ENCODE measurements at regions not wholly inside any gene's neighbourhood (a gene's known extent, or its start where the extent isn't known, plus 50 kb on each side); places are given as distances from the start of the nearest gene placed in this dataset.
"Not testable (repeated sequence)": the region's sequence is repeated elsewhere in the genome, so short reads cannot be mapped to it uniquely, and the experiment has no call there.

GRCh38 chr18:29361843-29362242, 1184.9 kb upstream of the CDH2 start:
- H3K27ac ChIP-seq (ENCODE audit: low read depth, low read length) = no peak overlapping the region
- H3K27me3 ChIP-seq (ENCODE audit: control insufficient read depth, insufficient read depth, low read length) = no peaks in the 10 kb centered on the region
- no peak overlapping the region for H3K4me3 ChIP-seq (ENCODE audit: low read length)
- no peaks in the 10 kb centered on the region for H3K4me1 ChIP-seq (ENCODE audit: control insufficient read depth, insufficient read depth, low read length)
- no peak overlapping the region for H3K9ac ChIP-seq (ENCODE audit: low read length)
- no peaks in the 10 kb centered on the region for H3K36me3 ChIP-seq (ENCODE audit: control insufficient read depth, insufficient read depth, low read length)

- not testable (repeated sequence) for H3K4me1 ChIP-seq (ENCODE audit: control insufficient read depth, insufficient read depth, low read length); H3K9ac ChIP-seq (ENCODE audit: low read length); H3K36me3 ChIP-seq (ENCODE audit: control insufficient read depth, insufficient read depth, low read length); H3K4me3 ChIP-seq (ENCODE audit: low read length); H3K27ac ChIP-seq (ENCODE audit: low read depth, low read length); H3K27me3 ChIP-seq (ENCODE audit: control insufficient read depth, insufficient read depth, low read length)
Observed at GRCh38 chr18:29360659-29361058, 1183.7 kb upstream of the CDH2 start.

- not testable (repeated sequence) for H3K4me3 ChIP-seq (ENCODE audit: low read length); H3K27ac ChIP-seq (ENCODE audit: low read depth, low read length); H3K27me3 ChIP-seq (ENCODE audit: control insufficient read depth, insufficient read depth, low read length); H3K4me1 ChIP-seq (ENCODE audit: control insufficient read depth, insufficient read depth, low read length); H3K36me3 ChIP-seq (ENCODE audit: control insufficient read depth, insufficient read depth, low read length); H3K9ac ChIP-seq (ENCODE audit: low read length)
Observed at GRCh38 chr18:29359222-29359621, 1182.3 kb upstream of the CDH2 start.

GRCh38 chr18:29351171-29351570, 1174.2 kb upstream of the CDH2 start:
- Histone ChIP-seq H3K4me3 (ENCODE audit: low read length) (no peak overlapping the region), H3K27me3 (ENCODE audit: control insufficient read depth, insufficient read depth, low read length) (no peaks in the 10 kb centered on the region), H3K27ac (ENCODE audit: low read depth, low read length) (no peak overlapping the region), H3K9ac (ENCODE audit: low read length) (no peak overlapping the region), H3K4me1 (ENCODE audit: control insufficient read depth, insufficient read depth, low read length) (no peaks in the 10 kb centered on the region), H3K36me3 (ENCODE audit: control insufficient read depth, insufficient read depth, low read length) (no peaks in the 10 kb centered on the region)

GRCh38 chr18:29328932-29329331, 1152.0 kb upstream of the CDH2 start:
- Histone ChIP-seq H3K4me1 (ENCODE audit: control insufficient read depth, insufficient read depth, low read length) (no peaks in the 10 kb centered on the region), H3K4me3 (ENCODE audit: low read length) (no peak overlapping the region), H3K27me3 (ENCODE audit: control insufficient read depth, insufficient read depth, low read length) (no peaks in the 10 kb centered on the region), H3K36me3 (ENCODE audit: control insufficient read depth, insufficient read depth, low read length) (no peaks in the 10 kb centered on the region), H3K9ac (ENCODE audit: low read length) (no peak overlapping the region), H3K27ac (ENCODE audit: low read depth, low read length) (no peak overlapping the region)

- Histone ChIP-seq H3K27ac (ENCODE audit: low read depth, low read length) (no peak overlapping the region), H3K4me3 (ENCODE audit: low read length) (no peak overlapping the region), H3K36me3 (ENCODE audit: control insufficient read depth, insufficient read depth, low read length) (no peaks in the 10 kb centered on the region), H3K27me3 (ENCODE audit: control insufficient read depth, insufficient read depth, low read length) (no peaks in the 10 kb centered on the region), H3K9ac (ENCODE audit: low read length) (no peak overlapping the region), H3K4me1 (ENCODE audit: control insufficient read depth, insufficient read depth, low read length) (no peaks in the 10 kb centered on the region)
Observed at GRCh38 chr18:29326214-29326613, 1149.3 kb upstream of the CDH2 start.

GRCh38 chr18:29321561-29321960, 1144.6 kb upstream of the CDH2 start:
- H3K27ac ChIP-seq (ENCODE audit: low read depth, low read length) = no peak overlapping the region
- no peak overlapping the region for H3K9ac ChIP-seq (ENCODE audit: low read length)
- H3K27me3 ChIP-seq (ENCODE audit: control insufficient read depth, insufficient read depth, low read length) = no peaks in the 10 kb centered on the region
- H3K4me1 ChIP-seq (ENCODE audit: control insufficient read depth, insufficient read depth, low read length) = no peaks in the 10 kb centered on the region
- H3K36me3 ChIP-seq (ENCODE audit: control insufficient read depth, insufficient read depth, low read length) = no peaks in the 10 kb centered on the region
- H3K4me3 ChIP-seq (ENCODE audit: low read length) = no peak overlapping the region

GRCh38 chr18:29313312-29313711, 1136.4 kb upstream of the CDH2 start:
- Histone ChIP-seq H3K36me3 (ENCODE audit: control insufficient read depth, insufficient read depth, low read length) (no peaks in the 10 kb centered on the region), H3K27ac (ENCODE audit: low read depth, low read length) (no peak overlapping the region), H3K27me3 (ENCODE audit: control insufficient read depth, insufficient read depth, low read length) (no peaks in the 10 kb centered on the region), H3K4me1 (ENCODE audit: control insufficient read depth, insufficient read depth, low read length) (no peaks in the 10 kb centered on the region), H3K9ac (ENCODE audit: low read length) (no peak overlapping the region), H3K4me3 (ENCODE audit: low read length) (no peak overlapping the region)

GRCh38 chr18:29311580-29311979, 1134.7 kb upstream of the CDH2 start:
- Histone ChIP-seq H3K4me1 (ENCODE audit: control insufficient read depth, insufficient read depth, low read length) (no peaks in the 10 kb centered on the region), H3K4me3 (ENCODE audit: low read length) (no peak overlapping the region), H3K9ac (ENCODE audit: low read length) (no peak overlapping the region), H3K36me3 (ENCODE audit: control insufficient read depth, insufficient read depth, low read length) (no peaks in the 10 kb centered on the region), H3K27ac (ENCODE audit: low read depth, low read length) (no peak overlapping the region), H3K27me3 (ENCODE audit: control insufficient read depth, insufficient read depth, low read length) (no peaks in the 10 kb centered on the region)

- Histone ChIP-seq H3K9ac (ENCODE audit: low read length) (no peak overlapping the region), H3K4me3 (ENCODE audit: low read length) (no peak overlapping the region), H3K27ac (ENCODE audit: low read depth, low read length) (no peak overlapping the region), H3K27me3 (ENCODE audit: control insufficient read depth, insufficient read depth, low read length) (no peaks in the 10 kb centered on the region), H3K4me1 (ENCODE audit: control insufficient read depth, insufficient read depth, low read length) (no peaks in the 10 kb centered on the region), H3K36me3 (ENCODE audit: control insufficient read depth, insufficient read depth, low read length) (no peaks in the 10 kb centered on the region)
Observed at GRCh38 chr18:29309366-29309765, 1132.4 kb upstream of the CDH2 start.

- Histone ChIP-seq H3K4me3 (ENCODE audit: low read length) (no peak overlapping the region), H3K4me1 (ENCODE audit: control insufficient read depth, insufficient read depth, low read length) (no peaks in the 10 kb centered on the region), H3K9ac (ENCODE audit: low read length) (no peak overlapping the region), H3K27me3 (ENCODE audit: control insufficient read depth, insufficient read depth, low read length) (no peaks in the 10 kb centered on the region), H3K36me3 (ENCODE audit: control insufficient read depth, insufficient read depth, low read length) (no peaks in the 10 kb centered on the region), H3K27ac (ENCODE audit: low read depth, low read length) (no peak overlapping the region)
Observed at GRCh38 chr18:29307982-29308381, 1131.1 kb upstream of the CDH2 start.

GRCh38 chr18:29307231-29307630, 1130.3 kb upstream of the CDH2 start:
- no peak overlapping the region for H3K9ac ChIP-seq (ENCODE audit: low read length)
- no peaks in the 10 kb centered on the region for H3K27me3 ChIP-seq (ENCODE audit: control insufficient read depth, insufficient read depth, low read length)
- no peaks in the 10 kb centered on the region for H3K36me3 ChIP-seq (ENCODE audit: control insufficient read depth, insufficient read depth, low read length)
- no peaks in the 10 kb centered on the region for H3K4me1 ChIP-seq (ENCODE audit: control insufficient read depth, insufficient read depth, low read length)
- no peak overlapping the region for H3K4me3 ChIP-seq (ENCODE audit: low read length)
- no peak overlapping the region for H3K27ac ChIP-seq (ENCODE audit: low read depth, low read length)

GRCh38 chr18:29305516-29305915, 1128.6 kb upstream of the CDH2 start:
- Histone ChIP-seq H3K9ac (ENCODE audit: low read length) (no peak overlapping the region), H3K27ac (ENCODE audit: low read depth, low read length) (no peak overlapping the region), H3K4me3 (ENCODE audit: low read length) (no peak overlapping the region), H3K4me1 (ENCODE audit: control insufficient read depth, insufficient read depth, low read length) (no peaks in the 10 kb centered on the region), H3K36me3 (ENCODE audit: control insufficient read depth, insufficient read depth, low read length) (no peaks in the 10 kb centered on the region), H3K27me3 (ENCODE audit: control insufficient read depth, insufficient read depth, low read length) (no peaks in the 10 kb centered on the region)

GRCh38 chr18:29301048-29301447, 1124.1 kb upstream of the CDH2 start:
- H3K9ac ChIP-seq (ENCODE audit: low read length) = no peak overlapping the region

More at GRCh38 chr18:29301048-29301447, 1124.1 kb upstream of the CDH2 start:
- H3K36me3 ChIP-seq (ENCODE audit: control insufficient read depth, insufficient read depth, low read length) = no peaks in the 10 kb centered on the region
- H3K27ac ChIP-seq (ENCODE audit: low read depth, low read length) = no peak overlapping the region
- H3K27me3 ChIP-seq (ENCODE audit: control insufficient read depth, insufficient read depth, low read length) = no peaks in the 10 kb centered on the region
- H3K4me1 ChIP-seq (ENCODE audit: control insufficient read depth, insufficient read depth, low read length) = no peaks in the 10 kb centered on the region
- H3K4me3 ChIP-seq (ENCODE audit: low read length) = no peak overlapping the region
